ENCODE measurements at regions not wholly inside any gene's neighbourhood (a gene's known extent, or its start where the extent isn't known, plus 50 kb on each side); places are given as distances from the start of the nearest gene placed in this dataset.

- in situ Hi-C loops (cut with HindIII; ENCODE audit: low sequenced_read_pairs), result no loop called here
Observed at GRCh38 chr22:49087716-49088601, 739.7 kb downstream of the BRD1 start.

GRCh38 chr22:49087198-49087597 is 740.5 kb downstream of the BRD1 start:
- in situ Hi-C loops (cut with HindIII; ENCODE audit: low sequenced_read_pairs), result no loop called here

- in situ Hi-C loops (cut with HindIII; ENCODE audit: low sequenced_read_pairs), result no loop called here
Observed at GRCh38 chr22:49086606-49087157, 741.0 kb downstream of the BRD1 start.

- in situ Hi-C loops (cut with HindIII; ENCODE audit: low sequenced_read_pairs), result no loop called here
Observed at GRCh38 chr22:49086181-49086580, 741.5 kb downstream of the BRD1 start.

- in situ Hi-C loops (cut with HindIII; ENCODE audit: low sequenced_read_pairs), result no loop called here
Observed at GRCh38 chr22:49084206-49084605, 743.5 kb downstream of the BRD1 start.

GRCh38 chr22:49083607-49084006 is 744.1 kb downstream of the BRD1 start:
- in situ Hi-C loops (cut with HindIII; ENCODE audit: low sequenced_read_pairs), result no loop called here

GRCh38 chr22:49082451-49082850 is 745.2 kb downstream of the BRD1 start:
- in situ Hi-C loops (cut with HindIII; ENCODE audit: low sequenced_read_pairs), result no loop called here

GRCh38 chr22:49081926-49082325 is 745.7 kb downstream of the BRD1 start:
- in situ Hi-C loops (cut with HindIII; ENCODE audit: low sequenced_read_pairs), result no loop called here

GRCh38 chr22:49081261-49081666 is 746.4 kb downstream of the BRD1 start:
- in situ Hi-C loops (cut with HindIII; ENCODE audit: low sequenced_read_pairs), result no loop called here

GRCh38 chr22:49080631-49081030 is 747.0 kb downstream of the BRD1 start:
- in situ Hi-C loops (cut with HindIII; ENCODE audit: low sequenced_read_pairs), result no loop called here

- in situ Hi-C loops (cut with HindIII; ENCODE audit: low sequenced_read_pairs), result no loop called here
Observed at GRCh38 chr22:49079743-49080500, 747.8 kb downstream of the BRD1 start.

- in situ Hi-C loops (cut with HindIII; ENCODE audit: low sequenced_read_pairs), result no loop called here
Observed at GRCh38 chr22:49079027-49079725, 748.5 kb downstream of the BRD1 start.

GRCh38 chr22:49078076-49078710 is 749.5 kb downstream of the BRD1 start:
- in situ Hi-C loops (cut with HindIII; ENCODE audit: low sequenced_read_pairs), result no loop called here

- in situ Hi-C loops (cut with HindIII; ENCODE audit: low sequenced_read_pairs), result no loop called here
Observed at GRCh38 chr22:49077586-49077985, 750.1 kb downstream of the BRD1 start.

GRCh38 chr22:49077036-49077393 is 750.7 kb downstream of the BRD1 start:
- in situ Hi-C loops (cut with HindIII; ENCODE audit: low sequenced_read_pairs), result no loop called here

GRCh38 chr22:49076300-49077035 is 751.2 kb downstream of the BRD1 start:
- in situ Hi-C loops (cut with HindIII; ENCODE audit: low sequenced_read_pairs), result no loop called here

- in situ Hi-C loops (cut with HindIII; ENCODE audit: low sequenced_read_pairs), result no loop called here
Observed at GRCh38 chr22:49075150-49075549, 752.5 kb downstream of the BRD1 start.

GRCh38 chr22:49073873-49074417 is 753.7 kb downstream of the BRD1 start:
- in situ Hi-C loops (cut with HindIII; ENCODE audit: low sequenced_read_pairs), result loop anchor here (25.0 kb wide), 1 partner anchor 113 kb away; no protein-coding TSS in a partner anchor

GRCh38 chr22:49072996-49073645 is 754.6 kb downstream of the BRD1 start:
- in situ Hi-C loops (cut with HindIII; ENCODE audit: low sequenced_read_pairs), result loop anchor here (25.0 kb wide), 1 partner anchor 114 kb away; no protein-coding TSS in a partner anchor

Measured in DLD1 (cell line).